Left renal pelvis (tissue), 4 donors: ENCODE measurements at regions not wholly inside any gene's neighbourhood (a gene's known extent, or its start where the extent isn't known, plus 50 kb on each side); places are given as distances from the start of the nearest gene placed in this dataset.
"Not testable (repeated sequence)": the region's sequence is repeated elsewhere in the genome, so short reads cannot be mapped to it uniquely, and the experiment has no call there.

Experiments
- DNase-seq, 4 donors: peaks; one replicate each; pipeline ENCODE4 v3.0.0-alpha.2; 2013; ENCODE audit warnings: low read depth in 4 of 4, low spot score in 3 of 4

GRCh38 chr5:114957384-114957783 lies 212.3 kb downstream of the TRIM36 start:
- DNase-seq = no peak

GRCh38 chr5:114953565-114953964 lies 216.1 kb downstream of the TRIM36 start:
- DNase-seq = no peak

DNA sequence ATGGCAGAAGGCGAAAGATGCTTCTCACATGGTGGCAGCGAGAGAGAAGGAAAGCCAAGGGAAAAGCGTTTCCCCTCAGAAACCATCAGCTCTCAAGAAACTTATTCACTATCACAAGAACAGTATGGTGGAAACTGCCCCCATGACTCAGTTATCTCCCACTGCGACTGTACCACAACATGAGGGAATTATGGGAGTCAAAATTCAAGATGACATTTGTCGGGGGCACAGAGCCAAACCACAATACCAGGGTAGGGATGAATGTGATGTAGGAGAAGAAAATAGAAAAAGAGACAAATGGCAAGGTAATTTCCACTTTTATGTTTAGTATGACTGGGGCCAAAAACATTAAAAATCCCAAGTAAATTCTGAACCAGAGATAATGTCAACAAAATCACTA lies 216.8 kb downstream of the TRIM36 start:
- no peak for DNase-seq

GRCh38 chr5:114949756-114950155 lies 220.0 kb downstream of the TRIM36 start:
- no peak for DNase-seq

- no peak for DNase-seq
These were observed 220.6 kb downstream of the TRIM36 start for GRCh38 chr5:114948986-114949621.

GRCh38 chr5:114948363-114948762 lies 221.3 kb downstream of the TRIM36 start:
- no peak for DNase-seq

- no peak for DNase-seq
These were observed 229.0 kb downstream of the TRIM36 start for GRCh38 chr5:114940709-114941108.

DNA sequence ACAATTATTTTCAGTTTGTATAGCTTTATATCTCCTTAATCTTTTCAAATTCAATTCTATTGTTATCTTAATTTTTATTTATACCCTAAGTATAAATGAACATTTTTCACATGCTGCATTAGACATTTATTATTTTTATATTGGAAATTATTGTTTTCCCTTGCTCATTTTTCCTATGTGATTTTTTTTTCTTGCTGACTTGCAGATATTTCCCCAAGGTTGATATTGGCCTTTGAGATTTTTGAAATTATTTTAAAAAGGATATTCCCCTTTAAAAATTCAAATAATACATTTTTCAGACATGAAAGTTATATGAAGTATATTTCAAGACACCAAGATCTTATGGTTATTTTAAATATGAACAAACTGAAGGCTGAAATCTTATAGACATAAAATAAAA lies 234.2 kb downstream of the TRIM36 start:
- DNase-seq = no peak

DNA sequence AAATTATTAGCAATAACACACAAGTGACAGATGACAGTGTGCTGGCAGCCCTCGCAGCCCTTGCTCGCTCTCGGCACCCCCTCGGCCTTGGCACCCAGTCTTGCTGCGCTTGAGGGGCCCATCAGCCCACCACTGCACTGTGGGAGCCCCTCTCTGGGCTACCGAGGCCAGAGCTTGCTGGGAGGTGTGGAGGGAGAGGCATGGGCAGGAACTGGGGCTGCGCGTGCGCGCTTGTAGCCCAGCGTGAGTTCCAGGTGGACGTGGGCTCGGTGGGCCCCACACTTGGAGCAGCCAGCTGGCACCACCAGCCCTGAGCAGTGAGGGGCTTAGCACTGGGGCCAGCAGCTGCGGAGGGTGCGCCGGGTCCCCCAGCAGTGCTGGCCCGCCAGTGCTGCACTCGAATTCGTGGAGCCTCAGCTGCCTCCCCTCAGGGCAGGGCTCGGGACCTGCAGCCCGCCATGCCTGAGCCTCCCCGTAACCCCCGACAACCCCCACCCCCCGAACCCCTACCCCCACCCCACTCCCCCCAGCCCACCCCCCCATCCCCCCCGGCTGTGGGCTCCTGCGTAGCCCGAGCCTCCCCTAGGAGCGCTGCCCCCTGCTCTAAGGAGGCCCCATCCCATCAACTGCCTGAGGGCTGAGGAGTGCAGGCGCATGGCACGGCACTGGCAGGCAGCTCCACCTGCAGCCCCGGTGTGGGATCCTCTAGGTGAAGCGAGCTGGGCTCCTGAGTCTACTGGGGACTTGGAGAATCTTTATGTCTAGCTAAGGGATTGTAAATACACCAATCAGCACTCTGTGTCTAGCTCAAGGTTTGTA lies 240.9 kb downstream of the TRIM36 start:
- no peak for DNase-seq

DNA sequence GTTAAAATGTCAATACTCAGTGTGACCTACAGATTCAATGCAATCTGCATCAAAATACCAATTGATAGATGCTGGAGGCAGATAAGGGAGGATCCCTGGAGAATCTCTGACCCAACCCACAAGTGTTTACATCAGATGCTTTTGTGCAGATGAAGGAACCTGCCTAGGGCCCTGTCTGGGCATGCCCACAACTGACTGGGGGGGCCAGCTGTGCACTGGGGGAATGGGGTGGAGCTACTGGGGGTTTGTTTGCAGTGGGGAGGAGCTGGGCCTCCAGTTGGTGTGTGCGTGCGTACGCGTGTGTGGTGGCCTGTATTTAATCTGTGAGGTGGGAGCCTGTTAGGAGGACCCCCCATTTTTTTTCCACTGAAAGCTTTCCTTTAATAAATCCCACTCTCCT lies 244.9 kb downstream of the TRIM36 start:
- DNase-seq = no peak

GRCh38 chr5:114912189-114912920 lies 257.4 kb downstream of the TRIM36 start:
- DNase-seq = no peak

- no peak for DNase-seq
These were observed 259.0 kb downstream of the TRIM36 start for GRCh38 chr5:114910727-114911126.

DNA sequence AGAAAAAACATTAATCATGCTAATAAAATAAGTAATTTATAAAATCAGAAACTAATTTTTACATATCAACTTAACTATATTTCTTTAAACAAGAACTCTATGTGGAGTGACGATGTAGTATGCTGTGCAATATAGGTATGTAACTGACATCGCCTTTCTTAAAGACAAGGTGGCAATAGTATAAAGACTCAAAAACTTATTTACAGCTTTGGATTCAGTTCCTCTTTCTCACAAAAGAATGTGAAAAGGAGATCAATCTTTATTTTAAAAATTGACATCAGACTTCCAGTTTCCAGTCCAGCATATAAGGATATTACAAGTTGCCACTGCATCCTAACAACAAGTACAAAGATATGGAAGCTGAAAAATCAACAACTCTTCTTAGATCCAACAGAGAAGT lies 260.3 kb downstream of the TRIM36 start:
- no peak for DNase-seq

DNA sequence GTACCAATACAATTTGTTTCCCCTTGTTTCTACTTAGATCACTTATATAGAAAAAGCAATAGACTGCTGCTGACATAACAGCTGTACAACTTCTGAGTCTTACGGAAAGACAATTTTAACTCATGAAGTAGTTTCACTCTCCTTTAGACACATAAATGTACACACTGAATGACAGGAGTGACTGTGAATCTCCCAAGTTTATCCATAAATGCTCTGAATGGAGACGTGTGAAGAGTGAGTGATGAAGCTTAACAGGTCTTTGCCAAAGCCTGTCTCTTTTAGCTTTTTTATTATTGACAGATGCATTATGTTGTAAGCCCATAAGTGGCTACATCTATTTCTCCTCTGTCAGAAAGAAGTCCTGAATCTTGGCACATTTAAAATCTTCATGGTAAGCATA lies 265.9 kb downstream of the TRIM36 start:
- DNase-seq = no peak

- DNase-seq = no peak
These were observed 271.1 kb downstream of the TRIM36 start for GRCh38 chr5:114898602-114899001.

- no peak for DNase-seq
These were observed 286.0 kb downstream of the TRIM36 start for GRCh38 chr5:114883675-114884074.

DNA sequence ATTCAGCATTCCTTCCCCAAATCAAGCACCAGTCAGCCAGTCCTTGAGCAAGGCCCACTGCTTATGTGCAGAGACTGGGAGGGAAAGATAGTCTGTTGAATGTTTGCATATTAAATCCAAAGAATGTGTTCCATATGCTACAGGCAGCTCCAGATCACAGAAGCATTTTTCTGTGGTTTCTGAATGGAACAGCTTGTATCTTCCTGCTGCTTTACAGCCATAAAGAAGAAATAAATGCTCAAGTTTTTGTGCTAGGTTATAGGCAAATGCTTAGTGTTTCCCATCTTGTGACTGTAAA lies 310.3 kb downstream of the TRIM36 start:
- DNase-seq = no peak

DNA sequence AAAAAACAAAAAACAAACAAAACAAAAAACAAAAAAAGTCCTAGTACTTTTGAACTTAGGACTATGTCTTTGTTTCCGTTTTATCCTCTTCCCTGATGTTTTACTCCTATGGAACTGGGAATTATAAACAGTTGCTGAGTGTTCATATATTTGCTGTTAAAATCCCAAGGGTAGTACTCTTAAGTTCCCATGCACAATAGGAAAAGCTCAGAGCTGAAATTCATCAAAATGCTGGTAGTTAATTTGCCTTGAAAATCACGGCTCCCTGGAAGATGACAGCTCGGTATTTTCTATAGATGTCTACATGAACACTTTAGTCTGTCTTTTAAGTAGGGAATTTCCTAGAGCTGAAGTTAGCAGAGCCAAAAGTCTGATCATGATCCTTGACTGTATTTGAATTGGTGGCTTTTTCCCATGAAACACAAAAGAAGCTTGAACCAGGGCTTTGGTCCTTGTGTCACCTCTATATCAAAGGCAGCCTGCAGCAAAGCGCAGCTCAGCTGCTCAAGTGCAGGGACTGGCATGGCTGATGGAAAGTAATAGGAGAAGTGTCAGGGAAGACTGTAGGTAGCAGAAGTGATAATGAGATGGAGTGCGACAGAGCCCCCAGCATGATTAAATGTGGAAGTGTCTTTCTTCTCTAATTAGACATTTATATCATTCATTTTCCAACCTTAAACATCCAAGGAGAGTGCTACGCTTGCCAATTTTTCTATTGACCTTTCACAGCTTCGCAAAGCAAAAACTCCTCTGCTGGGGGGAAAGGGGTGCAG lies 310.9 kb downstream of the TRIM36 start:
- no peak for DNase-seq

DNA sequence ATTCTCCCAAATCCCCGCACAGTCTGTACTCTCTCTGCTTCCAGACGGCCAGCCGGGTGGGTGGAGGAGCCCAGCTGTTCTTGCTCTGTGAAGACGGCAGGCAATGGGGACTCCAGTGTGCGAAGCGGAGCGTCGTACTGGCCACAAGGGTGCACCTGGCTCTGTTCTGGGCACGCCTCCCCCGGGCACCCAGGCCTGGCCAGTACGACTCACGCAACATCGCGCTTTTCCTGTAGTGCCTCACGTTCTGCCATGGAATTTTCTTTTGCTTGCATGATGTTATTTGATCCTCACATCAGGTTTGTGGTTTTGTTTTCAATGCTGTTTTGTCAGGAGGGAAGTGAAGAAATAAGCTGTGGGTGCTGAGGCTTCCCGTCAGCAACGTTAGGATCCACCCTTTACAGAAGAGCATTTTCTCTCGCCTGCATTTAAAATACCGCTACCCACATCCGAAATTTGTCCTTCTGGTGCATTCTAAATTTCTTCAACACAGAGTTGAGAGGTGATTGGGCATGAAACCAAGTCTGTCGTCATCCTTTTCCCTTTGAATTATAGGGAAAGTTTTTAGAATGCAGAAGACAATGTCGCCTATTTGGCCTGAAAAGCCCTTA lies 311.7 kb downstream of the TRIM36 start:
- no peak for DNase-seq

- not testable (repeated sequence) for DNase-seq
These were observed 325.0 kb downstream of the TRIM36 start for GRCh38 chr5:114844711-114845110.

- no peak for DNase-seq
These were observed 330.3 kb downstream of the TRIM36 start for GRCh38 chr5:114839360-114839759.
